ENCODE measurements at regions not wholly inside any gene's neighbourhood (a gene's known extent, or its start where the extent isn't known, plus 50 kb on each side); places are given as distances from the start of the nearest gene placed in this dataset.

- TF ChIP-seq, protein P1, sequence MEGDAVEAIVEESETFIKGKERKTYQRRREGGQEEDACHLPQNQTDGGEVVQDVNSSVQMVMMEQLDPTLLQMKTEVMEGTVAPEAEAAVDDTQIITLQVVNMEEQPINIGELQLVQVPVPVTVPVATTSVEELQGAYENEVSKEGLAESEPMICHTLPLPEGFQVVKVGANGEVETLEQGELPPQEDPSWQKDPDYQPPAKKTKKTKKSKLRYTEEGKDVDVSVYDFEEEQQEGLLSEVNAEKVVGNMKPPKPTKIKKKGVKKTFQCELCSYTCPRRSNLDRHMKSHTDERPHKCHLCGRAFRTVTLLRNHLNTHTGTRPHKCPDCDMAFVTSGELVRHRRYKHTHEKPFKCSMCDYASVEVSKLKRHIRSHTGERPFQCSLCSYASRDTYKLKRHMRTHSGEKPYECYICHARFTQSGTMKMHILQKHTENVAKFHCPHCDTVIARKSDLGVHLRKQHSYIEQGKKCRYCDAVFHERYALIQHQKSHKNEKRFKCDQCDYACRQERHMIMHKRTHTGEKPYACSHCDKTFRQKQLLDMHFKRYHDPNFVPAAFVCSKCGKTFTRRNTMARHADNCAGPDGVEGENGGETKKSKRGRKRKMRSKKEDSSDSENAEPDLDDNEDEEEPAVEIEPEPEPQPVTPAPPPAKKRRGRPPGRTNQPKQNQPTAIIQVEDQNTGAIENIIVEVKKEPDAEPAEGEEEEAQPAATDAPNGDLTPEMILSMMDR (IDR thresholded peaks at IDR 0.05; ENCODE audit: low read depth, low read length, missing control alignments) = no peak
- DNase-seq (ENCODE audit: low read depth) = no peak
- in situ Hi-C loops (cut with HindIII; ENCODE audit: low sequenced_read_pairs) = no loop called here
- H3K4me3 ChIP-seq (ENCODE audit: low read depth, low read length) = no peak overlapping the region
Measured at GRCh38 chr17:70804161-70804560, 634.8 kb downstream of the KCNJ2 start.

DNA sequence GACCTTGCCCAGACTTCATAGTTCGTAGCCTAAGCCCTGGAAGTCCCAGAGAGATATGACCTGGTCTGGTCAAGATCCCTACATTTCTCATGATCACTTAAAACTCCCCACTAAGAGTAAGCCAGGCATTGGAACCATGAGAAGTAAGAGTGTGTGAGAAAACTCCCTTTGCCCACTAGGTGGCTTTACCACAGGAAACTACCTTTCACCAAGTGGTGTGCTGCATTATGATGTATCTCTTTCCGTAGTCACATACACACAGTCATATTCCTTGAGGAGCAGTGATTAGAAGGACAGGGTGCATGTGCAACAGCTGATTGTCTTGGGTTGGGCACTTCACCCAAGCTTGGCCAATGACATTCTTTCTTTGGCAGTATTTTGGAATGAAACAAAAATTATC lies 639.3 kb downstream of the KCNJ2 start:
- DNase-seq (ENCODE audit: low read depth) = no peak
- H3K4me3 ChIP-seq (ENCODE audit: low read depth, low read length) = no peak overlapping the region
- TF ChIP-seq, protein P1 (IDR thresholded peaks at IDR 0.05; ENCODE audit: low read depth, low read length, missing control alignments) = peak; percentile 15
- in situ Hi-C loops (cut with HindIII; ENCODE audit: low sequenced_read_pairs) = no loop called here

GRCh38 chr17:70810609-70811008 lies 641.3 kb downstream of the KCNJ2 start:
- DNase-seq (ENCODE audit: low read depth) = no peak
- in situ Hi-C loops (cut with HindIII; ENCODE audit: low sequenced_read_pairs) = no loop called here
- TF ChIP-seq, protein P1 (IDR thresholded peaks at IDR 0.05; ENCODE audit: low read depth, low read length, missing control alignments) = no peak
- H3K4me3 ChIP-seq (ENCODE audit: low read depth, low read length) = no peak overlapping the region

- no peak for DNase-seq (ENCODE audit: low read depth)
- TF ChIP-seq, protein P1 (IDR thresholded peaks at IDR 0.05; ENCODE audit: low read depth, low read length, missing control alignments) = no peak
- in situ Hi-C loops (cut with HindIII; ENCODE audit: low sequenced_read_pairs) = no loop called here
- no peak overlapping the region for H3K4me3 ChIP-seq (ENCODE audit: low read depth, low read length)
Measured at GRCh38 chr17:70813355-70813930, 644.1 kb downstream of the KCNJ2 start.

- in situ Hi-C loops (cut with HindIII; ENCODE audit: low sequenced_read_pairs) = no loop called here
- DNase-seq (ENCODE audit: low read depth) = no peak
- H3K4me3 ChIP-seq (ENCODE audit: low read depth, low read length) = no peak overlapping the region
- TF ChIP-seq, protein P1 (IDR thresholded peaks at IDR 0.05; ENCODE audit: low read depth, low read length, missing control alignments) = no peak
Measured at GRCh38 chr17:70819183-70819582, 649.9 kb downstream of the KCNJ2 start.

DNA sequence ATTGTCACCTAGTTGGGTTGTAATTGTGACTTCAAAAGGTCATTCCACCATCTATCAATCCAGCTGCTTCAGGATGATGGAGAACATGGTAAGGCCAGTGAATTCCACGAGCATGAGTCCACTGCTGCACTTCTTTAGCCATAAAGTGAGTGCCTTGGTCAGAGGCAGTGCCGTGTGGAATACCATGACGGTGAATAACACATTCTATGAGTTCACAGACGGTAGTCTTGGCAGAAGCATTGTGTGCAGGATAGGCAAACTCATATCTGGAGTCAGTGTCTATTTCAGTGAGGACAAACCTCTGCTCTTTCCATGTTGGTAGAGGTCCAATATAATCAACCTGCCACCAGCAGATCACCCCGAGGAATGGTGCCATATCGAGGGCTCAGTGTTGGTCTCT lies 650.9 kb downstream of the KCNJ2 start:
- in situ Hi-C loops (cut with HindIII; ENCODE audit: low sequenced_read_pairs) = no loop called here
- TF ChIP-seq, protein P1 (IDR thresholded peaks at IDR 0.05; ENCODE audit: low read depth, low read length, missing control alignments) = no peak
- no peak for DNase-seq (ENCODE audit: low read depth)
- H3K4me3 ChIP-seq (ENCODE audit: low read depth, low read length) = no peak overlapping the region

All from astrocyte of the cerebellum (primary cell).